T-helper 2 cell (primary cell): ENCODE measurements at regions not wholly inside any gene's neighbourhood (a gene's known extent, or its start where the extent isn't known, plus 50 kb on each side); places are given as distances from the start of the nearest gene placed in this dataset.

Source experiments
- DNase-seq, 5 experiments: peaks; one replicate each; pipeline versions ENCODE4 v3.0.0 to v3.0.0-alpha.2; 2012 to 2022

DNA sequence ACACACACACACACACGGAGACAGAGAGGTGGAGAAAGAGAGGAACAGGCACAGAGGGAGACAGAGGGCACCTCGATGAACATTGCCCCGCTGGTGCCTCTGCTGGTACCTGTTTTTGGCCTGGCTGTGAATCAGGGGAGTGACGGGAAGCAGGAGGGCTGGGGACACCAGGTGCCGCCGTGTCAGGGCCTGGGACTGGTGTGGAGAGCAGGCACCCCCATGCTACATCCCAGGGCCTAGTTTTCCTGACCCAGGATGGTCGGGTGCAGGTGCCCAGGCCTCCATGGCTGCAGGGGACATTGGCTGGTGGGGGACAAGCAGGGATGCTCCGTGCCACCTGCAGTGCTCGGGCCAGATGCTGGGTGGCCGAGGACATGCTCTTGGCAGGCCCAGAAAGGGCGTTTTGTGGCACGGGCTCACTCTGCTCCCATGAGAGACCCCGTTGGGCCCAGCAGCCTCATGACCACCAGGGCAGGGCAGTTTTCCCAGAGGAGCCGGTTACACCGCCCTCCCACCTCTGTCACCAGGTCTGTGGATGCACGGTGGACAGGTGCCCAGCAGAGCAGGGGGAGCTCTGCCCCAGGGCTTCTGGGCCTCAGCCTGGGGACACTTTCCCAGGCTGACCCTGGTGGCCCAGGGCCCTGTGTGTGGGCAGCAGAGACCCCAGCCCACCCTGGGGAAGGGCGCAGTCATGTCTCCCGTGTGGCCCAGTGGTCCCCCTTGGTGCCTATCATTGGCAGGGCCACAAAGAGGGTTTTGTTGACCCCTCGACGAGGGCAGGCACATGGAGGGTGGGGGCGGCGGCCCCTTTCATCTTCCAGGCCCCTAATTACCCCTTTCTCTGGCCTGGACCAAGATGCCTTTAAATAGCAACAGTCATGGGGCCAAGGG lies 207.5 kb upstream of the RTL1 start:
- no peak for DNase-seq

DNA sequence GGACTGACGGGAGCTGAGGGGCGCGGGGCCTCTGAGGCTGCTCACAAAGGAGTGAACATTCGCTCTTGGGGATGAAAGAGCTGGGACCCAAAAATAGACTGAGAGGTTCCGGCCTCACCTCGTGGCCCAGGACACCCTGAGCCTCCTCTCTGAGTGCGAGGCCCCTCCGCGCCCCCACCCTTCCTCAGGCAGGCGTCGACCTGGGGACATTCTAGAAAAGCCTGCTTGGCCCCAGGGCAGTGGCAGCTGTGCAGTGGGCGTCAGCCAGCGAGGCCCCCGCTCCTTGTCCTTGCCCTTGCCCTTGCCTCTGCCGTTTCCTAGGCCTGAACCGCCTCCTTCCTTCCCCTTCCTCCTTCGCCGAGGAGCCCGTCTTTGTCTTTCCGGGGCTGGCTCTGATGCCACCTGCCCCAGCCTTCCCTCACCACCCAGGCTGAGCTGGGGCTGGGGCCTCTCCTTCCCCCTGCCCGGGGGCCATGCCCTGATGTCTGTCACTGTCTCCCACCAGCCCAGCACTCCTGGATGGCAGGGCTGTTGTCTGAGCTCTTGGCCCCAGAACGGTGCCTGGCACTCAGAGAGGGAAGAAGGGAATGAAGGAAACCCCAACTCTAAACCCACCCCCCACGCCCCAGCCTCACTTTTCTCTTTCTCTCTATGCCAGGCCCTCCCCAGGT lies 208.2 kb upstream of the RTL1 start:
- DNase-seq: no peak

DNA sequence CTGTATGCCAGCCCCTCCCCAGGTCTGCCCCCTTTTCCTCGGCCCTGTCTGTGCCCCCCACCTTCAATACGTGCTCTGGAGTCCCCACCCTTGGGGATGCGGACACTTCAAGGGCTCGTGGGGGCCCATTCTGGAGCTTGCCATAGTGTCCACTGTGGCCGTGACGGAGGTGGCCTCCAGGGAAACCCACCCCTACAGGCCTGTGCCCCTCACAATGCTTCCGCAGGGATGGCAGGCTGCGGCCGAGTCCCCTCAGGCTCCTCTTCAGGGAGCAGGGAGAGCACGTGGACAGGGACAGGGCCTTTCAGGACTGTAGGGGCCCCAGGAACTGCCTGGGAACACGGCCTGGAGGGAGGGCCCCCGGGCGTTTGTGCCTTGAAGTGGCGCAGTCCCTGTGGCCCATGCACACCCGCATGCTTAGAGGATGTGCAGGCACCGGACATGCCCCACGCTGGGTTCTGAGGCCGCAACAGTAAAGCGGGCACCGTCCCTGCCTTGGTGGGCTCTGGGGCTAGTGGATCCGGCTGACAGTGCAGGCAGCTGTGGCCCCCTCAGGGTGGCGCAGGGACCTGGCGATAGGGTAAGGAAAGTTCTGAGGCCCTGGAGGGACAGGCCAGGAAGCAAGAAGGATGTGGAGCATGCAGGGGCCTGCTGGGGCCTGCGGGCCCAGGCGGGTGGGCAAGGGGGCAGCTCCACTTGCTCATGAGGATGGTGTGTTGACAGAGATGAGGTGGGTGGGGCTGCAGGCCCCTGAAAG lies 209.0 kb upstream of the RTL1 start:
- DNase-seq: no peak

DNA sequence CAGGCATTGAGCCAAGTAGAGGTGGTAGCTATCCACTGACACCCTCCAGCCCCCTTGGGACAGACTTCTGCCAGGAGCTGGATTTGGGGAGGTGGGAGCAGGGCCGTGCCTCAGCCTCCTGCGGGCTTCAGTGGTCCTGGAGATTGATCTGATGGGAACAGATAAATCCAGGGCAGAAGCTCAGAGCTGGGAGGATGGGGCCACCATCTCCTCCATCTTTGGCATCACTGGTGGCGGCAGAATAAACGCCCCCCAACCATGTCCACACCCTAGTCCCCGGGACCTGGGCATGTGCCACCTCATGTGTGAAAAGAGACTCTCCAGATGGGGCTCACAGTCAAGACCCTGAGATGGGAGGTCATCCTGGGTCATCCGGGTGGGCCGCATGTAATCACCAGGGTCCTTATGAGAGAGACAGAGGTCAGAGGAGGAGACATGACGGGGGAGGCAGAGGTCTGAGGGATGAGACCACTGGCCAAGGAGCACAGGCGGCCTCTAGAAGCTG lies 209.6 kb upstream of the RTL1 start:
- DNase-seq: no peak

DNA sequence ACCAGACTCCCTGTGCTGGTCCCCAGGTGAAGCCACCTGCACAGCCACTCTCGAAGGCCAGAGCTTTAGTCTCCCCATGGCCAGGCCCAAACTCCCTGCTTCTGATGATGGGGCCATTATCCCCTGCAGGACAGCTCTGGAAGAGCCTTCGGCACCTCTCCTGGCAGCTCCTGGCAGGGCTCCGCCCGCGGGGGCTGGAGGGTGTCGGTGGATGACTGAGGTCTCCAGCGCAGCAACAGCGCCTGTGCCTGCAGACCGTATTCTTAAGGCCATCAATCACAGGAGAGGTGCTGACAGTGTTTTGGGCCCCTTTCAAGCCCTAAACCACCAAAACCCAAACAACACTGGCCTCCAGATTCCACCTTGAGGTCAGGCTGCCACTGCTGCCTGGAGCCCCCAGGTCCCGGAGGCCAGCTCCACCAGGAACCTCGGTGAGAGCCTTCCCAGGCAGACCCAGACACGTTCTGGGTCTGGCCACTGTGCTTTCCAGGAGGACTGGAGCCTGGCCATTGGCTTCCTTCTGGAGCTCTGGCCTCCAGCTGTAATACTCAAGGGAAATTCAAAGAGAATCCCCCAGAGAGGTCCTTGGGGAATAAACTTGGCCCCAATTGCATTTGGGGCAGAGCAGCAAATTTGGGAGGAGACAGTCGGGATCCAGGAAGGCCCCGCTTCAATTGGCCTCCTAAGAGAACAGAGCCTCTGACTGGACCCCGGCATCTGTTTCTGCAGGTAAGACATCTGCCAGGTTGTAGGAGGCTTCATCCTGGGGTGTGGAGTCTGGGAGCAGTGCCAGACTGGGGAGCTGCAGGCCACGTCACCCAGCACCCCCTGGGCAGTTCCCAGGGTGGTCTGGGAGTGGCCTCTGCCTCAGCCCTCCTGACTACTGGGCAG lies 210.6 kb upstream of the RTL1 start:
- DNase-seq: no peak

DNA sequence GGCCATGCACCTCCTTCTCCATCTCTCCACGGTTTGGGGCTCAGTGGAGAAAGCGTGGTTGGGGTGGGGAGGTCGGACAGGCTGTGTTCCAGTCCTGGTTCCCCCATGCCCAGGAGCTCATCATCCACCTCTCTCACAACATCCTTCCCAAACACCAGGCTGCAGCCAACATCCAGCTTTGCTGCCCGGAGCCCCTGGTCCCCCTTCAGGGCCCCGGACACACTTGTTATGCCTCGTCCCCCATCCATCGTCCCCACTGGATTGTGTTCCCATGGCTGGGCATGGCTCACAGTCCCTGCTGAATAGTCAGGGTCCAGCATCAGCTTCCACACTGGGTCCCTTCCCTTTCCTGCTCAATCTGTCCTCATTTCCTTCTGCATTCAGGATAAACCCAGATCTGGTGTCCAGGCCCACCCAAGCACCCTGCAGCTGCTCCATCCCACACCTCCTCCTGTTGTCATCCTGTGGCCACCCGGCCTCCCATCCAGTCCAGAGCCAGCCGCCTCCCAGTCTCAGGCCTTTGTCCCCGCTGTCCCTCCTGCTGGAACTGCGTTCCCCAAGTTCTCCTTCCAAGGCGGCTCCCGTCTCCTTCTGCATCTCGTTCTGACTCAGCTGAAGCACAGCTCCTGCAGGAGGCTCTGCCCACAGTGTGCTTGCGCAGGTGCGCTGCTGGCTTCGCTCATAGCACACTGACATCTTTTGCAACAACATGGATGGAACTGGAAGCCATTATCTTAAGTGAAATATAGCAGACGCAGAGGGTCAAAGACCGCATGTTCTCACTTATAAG lies 211.4 kb upstream of the RTL1 start:
- no peak for DNase-seq

DNA sequence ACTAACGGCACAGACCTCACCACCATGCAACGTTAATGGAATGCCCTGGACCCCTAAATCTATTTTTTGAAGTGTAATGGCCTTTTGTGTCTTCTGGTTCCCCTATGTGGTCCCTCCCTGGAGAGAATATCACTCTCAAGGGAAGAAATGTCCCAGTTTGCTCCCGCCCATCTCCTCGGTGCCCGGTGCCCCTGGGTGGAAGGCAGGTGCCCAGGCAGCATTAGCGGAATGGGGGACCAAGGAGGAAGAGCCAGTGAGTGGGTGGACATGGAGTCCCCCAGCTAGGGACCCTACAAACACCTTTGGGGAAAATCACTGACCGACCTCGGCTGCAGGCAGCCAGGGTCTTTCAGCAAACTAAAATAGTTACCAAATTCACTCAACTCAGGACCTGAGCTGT lies 212.1 kb upstream of the RTL1 start:
- no peak for DNase-seq

DNA sequence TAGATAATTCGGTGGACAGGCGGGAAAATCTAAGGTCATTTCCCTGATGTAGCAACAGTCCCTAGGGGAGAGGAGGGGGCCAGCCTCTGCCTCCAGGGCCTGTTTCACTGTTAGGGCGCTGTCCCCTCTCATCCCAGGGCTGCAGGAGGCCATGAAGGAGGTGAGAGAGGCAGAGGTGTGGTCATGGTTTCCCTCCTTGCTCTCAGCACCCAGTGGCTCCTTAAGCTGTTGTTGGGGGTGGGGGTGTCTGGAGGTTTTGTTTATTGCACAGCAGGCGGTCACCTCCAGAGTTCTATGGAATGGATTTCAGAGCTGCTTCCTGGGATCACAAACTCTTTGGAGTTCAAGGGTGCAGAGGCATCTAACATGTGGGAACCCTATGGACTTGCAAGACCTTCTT lies 212.5 kb upstream of the RTL1 start:
- no peak for DNase-seq

DNA sequence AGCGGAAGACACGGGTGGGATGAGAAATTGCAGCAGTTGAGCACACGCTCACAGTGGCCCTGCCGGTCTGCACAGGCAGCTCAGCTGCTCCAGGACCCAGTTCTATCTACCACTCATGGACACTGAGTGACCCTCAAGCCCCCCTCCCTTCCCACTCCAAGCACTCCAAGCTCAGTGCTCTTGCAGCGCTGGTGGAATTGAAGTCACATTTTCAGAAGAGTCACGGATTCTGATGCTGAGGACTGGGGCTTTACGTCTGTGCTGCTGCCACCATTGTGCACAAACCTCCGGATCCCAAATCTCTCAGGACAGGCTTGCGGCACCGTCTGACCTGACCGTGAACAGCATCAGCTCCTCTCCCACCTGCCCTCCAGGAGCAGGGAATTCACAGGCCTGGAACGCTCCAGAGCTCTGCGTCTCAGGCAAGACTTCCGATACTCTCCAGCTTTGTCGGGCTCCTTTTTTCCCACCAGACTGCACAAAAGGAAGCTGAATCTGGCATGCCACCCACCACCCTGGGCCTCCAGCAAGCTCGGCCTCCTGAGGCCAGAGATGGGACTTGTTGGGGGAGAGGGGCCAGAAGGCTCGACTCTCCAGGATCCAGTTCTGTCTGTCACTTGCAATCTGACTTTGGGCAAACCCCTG lies 213.1 kb upstream of the RTL1 start:
- DNase-seq: no peak

DNA sequence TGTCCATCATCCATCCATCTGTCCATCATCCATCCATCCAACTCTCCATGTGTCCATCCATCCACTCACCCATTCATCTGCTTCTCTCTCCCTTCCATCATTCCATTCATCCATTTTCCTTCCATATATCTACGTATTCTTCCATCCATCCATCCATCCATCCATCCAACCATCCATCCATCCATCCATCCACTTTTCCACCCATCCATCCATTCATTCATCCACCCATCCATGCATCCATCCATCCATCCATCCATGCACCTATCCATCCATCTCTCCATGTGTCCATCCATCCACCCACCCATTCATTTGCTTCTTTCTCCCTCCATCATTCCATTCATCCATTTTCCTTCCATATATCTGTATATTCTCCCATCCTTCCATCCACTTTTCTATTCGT lies 214.0 kb upstream of the RTL1 start:
- no peak for DNase-seq

DNA sequence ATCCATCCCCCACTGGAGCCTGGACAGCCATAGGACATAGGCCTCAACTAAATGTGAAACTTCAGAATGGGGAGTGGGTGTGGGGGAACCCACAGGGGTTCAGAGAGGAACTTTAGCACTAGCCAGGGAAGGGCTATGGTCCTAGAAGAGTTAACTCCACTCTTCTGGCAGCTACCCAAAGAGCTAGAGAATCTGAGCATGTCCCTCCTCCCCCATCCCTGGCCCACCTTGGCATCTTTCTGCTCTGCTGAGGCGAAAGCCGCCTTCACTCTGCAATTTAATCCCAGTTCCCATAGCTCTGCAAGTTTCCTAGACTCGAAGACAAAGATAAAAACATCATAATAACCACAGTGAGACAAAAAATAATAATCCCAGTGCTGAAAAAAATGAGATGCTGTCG lies 214.7 kb upstream of the RTL1 start:
- DNase-seq: no peak

DNA sequence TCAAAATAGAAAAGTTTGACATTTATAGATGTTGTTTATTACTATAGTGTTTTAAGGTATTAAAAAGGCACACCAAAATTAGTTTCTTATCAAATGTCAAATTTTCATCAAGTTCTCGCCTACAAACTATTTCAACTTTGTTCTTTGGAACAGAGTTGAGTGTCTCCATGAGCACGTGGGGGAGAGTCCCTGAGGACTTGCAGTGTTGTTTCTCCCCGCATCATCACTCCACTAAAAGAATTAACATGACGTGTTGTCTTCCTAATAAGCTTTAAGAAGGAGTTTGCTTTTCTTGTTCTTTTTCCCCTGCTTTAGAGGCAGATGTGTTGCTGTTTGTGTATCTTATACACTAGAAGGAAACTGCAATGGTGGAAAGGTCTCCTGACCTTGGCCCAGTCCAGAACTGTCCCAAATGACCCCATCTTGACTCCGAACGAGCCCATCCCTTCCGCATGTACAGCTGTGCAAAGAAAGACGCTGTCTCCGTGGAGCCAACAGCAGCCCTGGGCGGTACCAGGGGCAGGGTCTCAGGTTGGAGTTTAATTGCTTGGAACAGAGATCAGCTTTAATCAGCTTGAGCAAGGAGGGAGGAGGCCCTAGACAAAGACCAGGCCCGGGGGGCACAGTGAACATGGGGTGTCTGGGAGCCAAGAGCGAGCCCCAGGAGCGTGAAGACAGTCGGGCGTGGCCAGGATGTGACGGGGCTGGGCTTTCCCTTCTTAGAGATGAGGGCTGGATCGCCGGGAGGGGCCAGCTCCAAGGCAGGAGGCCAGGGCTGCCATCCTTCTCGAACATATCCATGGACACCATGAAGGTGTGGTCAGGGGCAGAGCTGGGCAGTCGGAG lies 215.4 kb upstream of the RTL1 start:
- no peak for DNase-seq

DNA sequence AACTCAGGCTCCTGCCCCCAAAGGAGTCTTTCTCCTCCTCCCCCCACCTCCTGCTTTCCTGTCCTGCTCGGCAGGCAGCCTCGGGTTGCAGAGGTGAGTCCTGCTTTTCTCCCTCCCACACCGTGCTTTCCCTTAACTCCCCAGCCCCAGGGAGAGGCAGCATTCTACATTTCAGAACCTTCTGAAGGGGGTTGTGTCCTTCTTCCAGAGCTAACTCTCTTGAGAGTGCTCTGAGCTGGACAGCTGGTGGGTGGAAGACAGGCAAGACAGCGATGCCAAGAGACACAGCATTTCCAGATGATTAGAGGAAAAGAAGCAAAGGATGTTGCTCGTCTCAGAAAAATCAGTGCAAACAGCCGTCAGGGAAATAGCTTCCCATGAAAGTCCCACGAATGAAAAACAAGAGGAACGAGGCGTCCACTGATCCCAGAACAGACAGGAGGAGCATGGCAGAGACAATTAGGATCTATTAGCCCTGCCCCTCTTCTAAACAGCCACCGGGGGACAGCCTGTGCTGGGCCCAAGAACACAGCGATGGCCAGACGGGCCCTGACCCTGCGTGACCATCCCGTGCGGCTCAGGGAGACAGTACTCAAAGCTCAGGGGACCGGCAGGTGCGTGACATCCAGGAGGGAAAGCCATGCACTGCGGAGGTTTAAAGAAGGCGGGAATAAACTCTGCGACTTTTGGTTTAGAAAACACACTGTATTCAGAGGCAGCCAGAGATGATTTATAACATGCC lies 216.5 kb upstream of the RTL1 start:
- no peak for DNase-seq

DNA sequence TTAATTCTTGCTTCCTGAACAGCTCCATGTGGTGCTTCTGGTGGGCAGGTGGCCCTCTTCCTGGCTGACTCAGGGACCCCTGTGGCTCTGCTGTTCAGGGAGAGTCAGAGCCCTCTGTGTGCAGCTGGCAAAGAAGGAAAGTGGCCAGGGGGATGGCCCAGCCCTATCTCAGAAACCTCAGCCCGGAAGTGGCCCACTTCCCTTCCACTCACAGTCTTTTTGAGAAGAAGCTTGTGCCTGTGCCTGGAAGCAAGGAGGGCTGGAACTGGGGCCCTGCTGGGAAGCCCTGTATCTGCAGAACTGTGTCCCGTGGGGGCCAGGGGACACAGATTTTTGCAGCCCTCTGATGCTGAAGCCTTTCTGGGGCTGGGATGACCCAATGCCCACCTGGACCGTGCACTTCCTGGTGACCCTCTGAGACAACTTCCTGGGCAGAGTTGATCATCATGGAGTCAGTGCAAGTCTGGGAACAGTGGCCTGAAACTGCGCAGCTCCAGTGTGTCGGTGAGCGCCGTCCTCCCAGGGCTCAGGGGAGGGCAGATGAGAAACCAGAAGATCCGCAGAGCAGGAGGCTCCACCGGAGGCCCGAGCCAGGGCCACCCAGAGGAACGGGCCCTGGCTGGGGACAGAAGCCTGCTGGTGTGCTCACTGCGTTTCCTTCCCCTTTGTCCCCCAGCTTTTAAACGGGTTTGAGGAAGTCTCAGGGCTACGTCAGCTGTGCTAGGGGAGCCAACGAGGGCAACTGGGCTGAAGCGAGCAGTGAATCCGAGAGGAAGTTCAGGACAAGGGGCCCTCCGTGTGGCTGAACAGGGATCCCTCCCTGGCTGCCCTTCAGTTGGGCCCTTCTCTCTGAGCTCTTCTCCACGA lies 217.4 kb upstream of the RTL1 start:
- no peak for DNase-seq

DNA sequence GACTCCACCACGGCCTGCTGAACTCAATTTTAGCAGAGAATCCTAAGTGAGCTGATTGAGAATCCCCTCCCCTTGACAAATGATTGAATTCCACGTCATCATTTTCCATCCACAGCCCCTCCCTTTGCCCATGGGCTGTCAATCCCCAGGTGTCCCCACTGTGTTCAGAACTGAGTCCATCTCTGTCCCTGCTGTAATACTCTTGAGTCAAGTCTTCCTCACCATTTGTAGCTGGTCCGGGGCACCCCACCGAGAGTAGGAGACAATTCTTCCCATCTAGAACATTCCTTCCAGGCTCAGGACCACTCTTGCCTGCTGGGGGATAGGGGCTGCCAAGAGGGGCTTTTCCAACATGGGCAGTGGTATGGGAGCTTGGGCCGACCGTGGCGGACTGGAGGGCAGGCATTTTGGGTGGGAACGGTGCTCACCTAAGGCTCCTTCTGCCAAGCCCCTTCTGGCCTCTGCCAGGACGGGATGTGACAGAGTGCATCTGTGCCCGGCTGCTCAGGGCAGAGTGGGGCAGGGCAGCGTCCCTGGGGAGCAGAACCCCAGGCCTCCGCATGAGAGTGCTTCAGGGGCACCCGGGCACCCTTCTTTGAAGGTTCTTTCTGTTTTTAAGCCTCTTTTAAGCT lies 218.1 kb upstream of the RTL1 start:
- no peak for DNase-seq

DNA sequence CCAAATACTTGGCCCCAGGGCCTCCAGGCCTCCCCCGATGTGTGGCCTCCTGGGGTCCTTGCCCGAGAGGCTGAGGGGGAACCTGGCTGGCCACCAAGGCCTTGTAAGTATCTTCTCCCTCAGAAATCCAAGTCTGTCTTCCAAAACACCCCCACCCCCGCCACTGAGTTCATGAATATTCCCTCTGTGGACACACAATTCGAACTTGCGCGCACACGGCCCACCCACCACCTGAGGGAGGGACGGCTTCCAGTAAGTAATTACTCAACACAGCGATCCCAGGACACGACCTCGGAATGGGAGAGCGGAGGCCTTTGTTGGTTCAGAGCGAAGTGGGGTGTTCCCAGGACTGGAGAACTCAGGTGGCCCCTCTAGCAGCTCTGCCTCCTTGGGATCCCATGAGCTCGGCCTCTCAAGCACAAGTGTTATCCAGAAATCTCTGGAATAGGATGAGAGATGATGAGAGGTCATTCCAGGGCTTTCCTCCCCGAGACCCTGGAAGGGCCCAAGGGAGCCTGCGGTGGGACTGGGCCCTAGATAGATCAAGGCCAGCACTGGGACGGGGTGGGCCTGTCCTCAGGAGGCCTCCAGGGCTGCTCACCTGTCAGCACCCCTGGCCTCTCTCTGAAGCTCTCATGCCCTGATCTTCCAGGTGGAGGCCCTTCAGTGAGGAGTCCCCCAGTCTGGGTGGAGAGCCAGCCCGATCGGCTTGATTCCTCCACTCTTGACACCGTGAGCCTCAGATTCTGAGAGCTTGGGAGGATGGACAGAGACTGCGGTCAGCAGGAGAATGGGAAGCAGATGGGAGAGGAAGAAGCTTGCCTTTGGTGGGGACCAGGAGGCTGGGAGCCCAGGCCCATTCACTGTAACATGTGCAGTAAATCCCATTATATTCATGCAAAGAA lies 219.0 kb upstream of the RTL1 start:
- DNase-seq: no peak
